Upper lobe of left lung (tissue), 4 donors: ENCODE measurements at regions not wholly inside any gene's neighbourhood (a gene's known extent, or its start where the extent isn't known, plus 50 kb on each side); places are given as distances from the start of the nearest gene placed in this dataset.

Source experiments
- CTCF ChIP-seq, 6 experiments: fragments of 450-650 bp in 4 of 6; fragments of 200-600 bp in 2 of 6; sonication (generic) in 2 of 6; IDR thresholded peaks; one replicate each; pipeline ENCODE4 v1.5.1; 2016 to 2019; ENCODE audit warnings: antibody characterized with exemption in 6 of 6
- POLR2A ChIP-seq, 4 donors: fragments of 450-650 bp; IDR thresholded peaks; one replicate each; pipeline ENCODE4 v1.5.1; 2016 to 2017; ENCODE audit warnings: antibody characterized with exemption in 4 of 4, mild to moderate bottlenecking in 2 of 4
- POLR2AphosphoS5 ChIP-seq, 2 donors: sonication (generic); formaldehyde crosslinking; IDR thresholded peaks; one replicate each; pipeline ENCODE4 v1.5.1; 2017; ENCODE audit warnings: antibody characterized with exemption in 2 of 2

- TF ChIP-seq CTCF (IDR thresholded peaks at IDR 0.05) (no peak), POLR2A (IDR thresholded peaks at IDR 0.05) (no peak), POLR2AphosphoS5 (IDR thresholded peaks at IDR 0.05) (no peak)
Observed at GRCh38 chr22:25332386-25332785, 112.9 kb downstream of the CRYBB2 start.
